Suprapubic skin (tissue), 4 donors: ENCODE measurements at regions not wholly inside any gene's neighbourhood (a gene's known extent, or its start where the extent isn't known, plus 50 kb on each side); places are given as distances from the start of the nearest gene placed in this dataset.

Source experiments
- CTCF ChIP-seq, 2 donors: fragments of 200-600 bp in 1 of 2; fragments of 450-650 bp in 1 of 2; sonication (generic) in 1 of 2; IDR thresholded peaks; one replicate each; pipeline ENCODE4 v1.5.1; 2016 to 2019; ENCODE audit warnings: antibody characterized with exemption in 2 of 2, mild to moderate bottlenecking in 1 of 2, moderate library complexity in 1 of 2
- EP300 ChIP-seq: sonication (generic); formaldehyde crosslinking; IDR thresholded peaks from one replicate; pipeline ENCODE4 v1.6.1; 2017; ENCODE audit warnings: antibody characterized with exemption
- POLR2A ChIP-seq, 2 donors: fragments of 450-650 bp; IDR thresholded peaks; one replicate each; pipeline ENCODE4 v1.6.1; 2017; ENCODE audit warnings: antibody characterized with exemption in 2 of 2, mild to moderate bottlenecking in 2 of 2, moderate library complexity in 2 of 2
- POLR2AphosphoS5 ChIP-seq, 3 donors: sonication (generic); formaldehyde crosslinking; IDR thresholded peaks; one replicate each; pipeline ENCODE4 v1.6.1; 2017; ENCODE audit warnings: antibody characterized with exemption in 3 of 3

DNA sequence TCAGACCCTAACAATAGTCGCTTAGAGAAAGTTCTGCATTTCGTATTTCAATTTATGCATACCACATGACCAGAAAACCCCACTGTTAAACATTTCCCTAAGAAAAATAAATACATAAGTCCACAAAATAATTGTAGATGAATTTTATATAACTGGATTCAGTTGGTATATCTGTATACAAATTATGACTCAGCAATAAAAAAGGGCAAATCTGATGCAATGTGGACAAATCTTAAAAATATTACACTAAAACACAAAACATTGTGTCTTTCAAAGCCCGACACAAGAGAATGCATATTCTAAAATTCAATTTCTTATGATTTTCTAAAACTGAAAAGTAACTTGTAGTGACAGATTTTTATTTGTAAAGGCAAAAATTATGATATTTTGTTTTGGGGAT is 1005.0 kb downstream of the EFNB2 start:
- TF ChIP-seq CTCF (IDR thresholded peaks at IDR 0.05) (no peak), POLR2AphosphoS5 (IDR thresholded peaks at IDR 0.05) (no peak), POLR2A (IDR thresholded peaks at IDR 0.05) (no peak), EP300 (no peak)
